Motor neuron (in vitro differentiated cells): ENCODE measurements at regions not wholly inside any gene's neighbourhood (a gene's known extent, or its start where the extent isn't known, plus 50 kb on each side); places are given as distances from the start of the nearest gene placed in this dataset.

Experiments
- ATAC-seq, 8 experiments: fragments of 200-7000 bp; cut with Tn5 transposase; replicated peaks in 6 of 8; 2 replicates each; pipeline ENCODE4 v1.8.0; 2021; ENCODE audit warnings: mild to moderate bottlenecking in 8 of 8, moderate library complexity in 8 of 8
- H3K27ac ChIP-seq, 2 donors: fragments of 250-450 bp; sonication (Bioruptor Pico); 2 replicates each; pipeline ENCODE4 v1.9.0; 2021; ENCODE audit warnings: antibody characterized with exemption in 2 of 2, mild to moderate bottlenecking in 2 of 2, moderate library complexity in 1 of 2
- H3K4me1 ChIP-seq, 2 donors: fragments of 250-450 bp; sonication (Bioruptor Pico); replicated peaks in 1 of 2; 2 replicates each; pipeline ENCODE4 v1.6.1; 2021; ENCODE audit warnings: antibody characterized with exemption in 2 of 2, mild to moderate bottlenecking in 2 of 2, moderate library complexity in 1 of 2
- H3K4me3 ChIP-seq, 5 donors: fragments of 250-450 bp; sonication (Bioruptor Pico); 2 replicates each; pipeline ENCODE4 v1.9.0; 2021; ENCODE audit warnings: antibody characterized with exemption in 5 of 5, mild to moderate bottlenecking in 5 of 5, moderate library complexity in 4 of 5
- WGBS, 10 experiments: fragments of 450-650 bp; shearing (Covaris generic); methylation state at CpG; one replicate each; pipeline ENCODE4 v1.0.0; 2022; 5-methylcytosine and 5-hydroxymethylcytosine counted together
- in situ Hi-C, 9 experiments: fragments of 400-800 bp; cut with MboI; loops; one replicate each; pipeline ENCODE4 v1.15.0; 2021; ENCODE audit warnings: low sequenced_read_pairs in 9 of 9, low pct_unique_long_range_greater_than_20kb in 2 of 9; ENCODE audit not compliant: unreplicated experiment in 9 of 9

- Histone ChIP-seq H3K4me3 (no peak overlapping the region), H3K4me1 (peaks cover 0 to 5% of the 10 kb centered on the region in 2 donors), H3K27ac (no peak overlapping the region)
- no peak for ATAC-seq
- in situ Hi-C loops: no loop called here
- WGBS, 10 experiments: 0 to 100% (median 54%) methylated on average over 1 to 2 of the region's 2 CpGs; no CpG with 5 or more reads in 2 of the 10 experiments
Observed at GRCh38 chr13:67443923-67444322, 213.8 kb upstream of the PCDH9 start.

- in situ Hi-C loops: no loop called here
- Histone ChIP-seq H3K4me1 (peaks cover 0 to 12% of the 10 kb centered on the region in 2 donors), H3K27ac (no peak overlapping the region), H3K4me3 (no peak overlapping the region)
- 5 to 100% (median 53%) methylated on average over 1 to 5 of the region's 5 CpGs; no CpG with 5 or more reads in 1 of the 10 experiments for WGBS, 10 experiments
- ATAC-seq: no peak
Observed at GRCh38 chr13:67440236-67440975, 210.3 kb upstream of the PCDH9 start.

GRCh38 chr13:67439365-67439764 is 209.2 kb upstream of the PCDH9 start:
- peaks cover 0 to 12% of the 10 kb centered on the region in 2 donors for H3K4me1 ChIP-seq
- no peak overlapping the region for H3K27ac ChIP-seq
- in situ Hi-C loops: no loop called here
- no peak for ATAC-seq
- H3K4me3 ChIP-seq: no peak overlapping the region
- whole genome bisulfite sequencing, 10 experiments: 14 to 100% (median 78%) methylated on average over 1 of the region's 1 CpG; no CpG with 5 or more reads in 2 of the 10 experiments

GRCh38 chr13:67438465-67438864 is 208.3 kb upstream of the PCDH9 start:
- Histone ChIP-seq H3K4me1 (peaks cover 0 to 12% of the 10 kb centered on the region in 2 donors), H3K4me3 (no peak overlapping the region), H3K27ac (no peak overlapping the region)
- ATAC-seq: peak in 3 of 8 experiments; percentile 30 to 48 (median 46)
- WGBS, 10 experiments: 13 to 76% (median 52%) methylated on average over 1 to 3 of the region's 3 CpGs; no CpG with 5 or more reads in 4 of the 10 experiments
- in situ Hi-C loops: no loop called here

GRCh38 chr13:67437244-67437643 is 207.1 kb upstream of the PCDH9 start:
- ATAC-seq: peak in 5 of 8 experiments; percentile 66 to 99 (median 98)
- Histone ChIP-seq H3K27ac (no peak overlapping the region), H3K4me3 (no peak overlapping the region), H3K4me1 (peaks cover 0 to 7% of the 10 kb centered on the region in 2 donors)
- in situ Hi-C loops: no loop called here
- WGBS, 10 experiments: 3 to 59% (median 49%) methylated on average over 2 to 5 of the region's 5 CpGs

GRCh38 chr13:67421475-67421874 is 191.3 kb upstream of the PCDH9 start:
- H3K4me1 ChIP-seq: peaks cover 3 to 6% of the 10 kb centered on the region in 2 donors
- ATAC-seq: no peak
- in situ Hi-C loops: no loop called here
- no peak overlapping the region for H3K27ac ChIP-seq
- H3K4me3 ChIP-seq: no peak overlapping the region
- 0 to 100% (median 67%) methylated on average over 1 of the region's 1 CpG; no CpG with 5 or more reads in 2 of the 10 experiments for WGBS, 10 experiments

GRCh38 chr13:67416047-67416925 is 186.2 kb upstream of the PCDH9 start:
- in situ Hi-C loops: no loop called here
- Histone ChIP-seq H3K27ac (no peak overlapping the region), H3K4me1 (no peaks in the 10 kb centered on the region), H3K4me3 (no peak overlapping the region)
- WGBS, 10 experiments: 28 to 90% (median 73%) methylated on average over 1 to 7 of the region's 9 CpGs
- ATAC-seq: peak in 5 of 8 experiments; percentile 45 to 100 (median 77)

- no peak overlapping the region for H3K4me3 ChIP-seq
- no peak overlapping the region for H3K27ac ChIP-seq
- in situ Hi-C loops: no loop called here
- ATAC-seq: peak in 5 of 8 experiments; percentile 39 to 56 (median 45)
- WGBS, 10 experiments: 0 to 46% (median 10%) methylated on average over 1 of the region's 1 CpG; no CpG with 5 or more reads in 3 of the 10 experiments
- H3K4me1 ChIP-seq: peaks cover 0 to 6% of the 10 kb centered on the region in 2 donors
Observed at GRCh38 chr13:67410645-67411044, 180.5 kb upstream of the PCDH9 start.

- 0 to 100% (median 67%) methylated on average over 1 of the region's 1 CpG; no CpG with 5 or more reads in 3 of the 10 experiments for WGBS, 10 experiments
- Histone ChIP-seq H3K4me3 (no peak overlapping the region), H3K27ac (no peak overlapping the region), H3K4me1 (peaks cover 0 to 6% of the 10 kb centered on the region in 2 donors)
- peak in 3 of 8 experiments; percentile 38 to 60 (median 45) for ATAC-seq
- in situ Hi-C loops: no loop called here
Observed at GRCh38 chr13:67408798-67409197, 178.7 kb upstream of the PCDH9 start.

- WGBS, 10 experiments: 32 to 100% (median 97%) methylated on average over 1 to 7 of the region's 7 CpGs; no CpG with 5 or more reads in 2 of the 10 experiments
- ATAC-seq: no peak
Observed at GRCh38 chr13:67402546-67402945, 172.4 kb upstream of the PCDH9 start.

GRCh38 chr13:67395577-67395976 is 165.4 kb upstream of the PCDH9 start:
- Histone ChIP-seq H3K27ac (no peak overlapping the region), H3K4me3 (no peak overlapping the region), H3K4me1 (no peaks in the 10 kb centered on the region)
- in situ Hi-C loops: no loop called here
- 43 to 100% (median 88%) methylated on average over 1 of the region's 1 CpG; no CpG with 5 or more reads in 3 of the 10 experiments for WGBS, 10 experiments
- no peak for ATAC-seq

More at GRCh38 chr13:67402546-67402945, 172.4 kb upstream of the PCDH9 start:
- no peaks in the 10 kb centered on the region for H3K4me1 ChIP-seq
- in situ Hi-C loops: no loop called here
- no peak overlapping the region for H3K4me3 ChIP-seq
- H3K27ac ChIP-seq: no peak overlapping the region

- Histone ChIP-seq H3K4me3 (no peak overlapping the region), H3K27ac (no peak overlapping the region), H3K4me1 (no peaks in the 10 kb centered on the region)
- in situ Hi-C loops: no loop called here
- ATAC-seq: no peak
Observed at GRCh38 chr13:67392014-67392413, 161.9 kb upstream of the PCDH9 start.

GRCh38 chr13:67390462-67391086 is 160.4 kb upstream of the PCDH9 start:
- H3K4me3 ChIP-seq: no peak overlapping the region
- in situ Hi-C loops: no loop called here
- WGBS, 10 experiments: 0 to 80% (median 47%) methylated on average over 1 to 2 of the region's 2 CpGs; no CpG with 5 or more reads in 2 of the 10 experiments
- H3K4me1 ChIP-seq: no peaks in the 10 kb centered on the region
- no peak overlapping the region for H3K27ac ChIP-seq
- ATAC-seq: peak in 6 of 8 experiments; percentile 37 to 95 (median 78)
